B cell (primary cell): ENCODE measurements at regions not wholly inside any gene's neighbourhood (a gene's known extent, or its start where the extent isn't known, plus 50 kb on each side); places are given as distances from the start of the nearest gene placed in this dataset.

Source experiments
- CTCF ChIP-seq: fragments of 200-600 bp; IDR thresholded peaks from one replicate; pipeline ENCODE4 v1.8.0; 2022; ENCODE audit warnings: antibody characterized with exemption, mild to moderate bottlenecking
- EZH2 ChIP-seq: IDR thresholded peaks from 2 replicates; pipeline ENCODE4 v1.6.1; 2012; ENCODE audit warnings: borderline replicate concordance, low read depth, mild to moderate bottlenecking, moderate library complexity, low read length; ENCODE audit not compliant: insufficient read depth, poor library complexity, severe bottlenecking

GRCh38 chr5:29040404-29040803, 2002.0 kb upstream of the CDH9 start:
- no peak for TF ChIP-seq CTCF
- TF ChIP-seq EZH2, result no peak
